HG03432 (cell line): ENCODE measurements at regions not wholly inside any gene's neighbourhood (a gene's known extent, or its start where the extent isn't known, plus 50 kb on each side); places are given as distances from the start of the nearest gene placed in this dataset.
A peak's percentile ranks its signal among the peaks of the same experiment; 100 is the strongest.

Experiments
- ATAC-seq: cut with Tn5 transposase; IDR thresholded peaks from one replicate; pipeline ENCODE4 v1.9.1; 2021; ENCODE audit warnings: mild to moderate bottlenecking, moderate library complexity; ENCODE audit not compliant: unreplicated experiment

DNA sequence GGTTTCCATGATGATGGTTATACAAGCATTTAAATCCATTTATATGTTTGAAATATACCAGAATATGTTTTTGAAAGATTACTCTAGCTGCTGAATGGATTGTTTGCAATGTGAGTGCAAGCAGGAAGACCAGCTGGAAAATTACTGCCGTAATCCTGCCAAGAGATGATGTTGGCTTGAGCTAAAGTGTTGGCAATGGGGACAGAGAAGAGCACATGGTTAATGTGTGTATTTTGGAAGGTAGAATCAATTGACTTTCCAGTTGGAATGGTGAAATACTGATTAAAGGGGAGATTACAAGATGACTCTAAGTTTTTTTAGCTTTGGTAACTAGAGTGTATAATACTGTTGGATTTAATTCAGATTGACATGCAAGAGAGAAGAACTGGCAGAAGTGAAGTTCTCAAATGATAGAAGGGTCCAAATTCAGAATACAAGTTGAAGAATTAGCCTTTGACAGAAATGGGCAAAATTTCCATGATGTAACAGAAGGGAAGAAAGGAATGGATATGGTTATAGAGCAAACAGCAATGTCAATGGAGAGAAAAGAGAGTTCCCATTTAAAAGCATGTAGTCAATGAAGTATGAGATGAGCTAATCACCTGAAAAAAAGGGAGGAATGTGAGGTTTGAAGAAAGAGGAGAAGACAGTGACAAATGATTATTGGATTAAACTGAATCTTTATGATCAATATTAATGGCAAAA, 422.0 kb downstream of the CDC14C start:
- ATAC-seq = no peak

DNA sequence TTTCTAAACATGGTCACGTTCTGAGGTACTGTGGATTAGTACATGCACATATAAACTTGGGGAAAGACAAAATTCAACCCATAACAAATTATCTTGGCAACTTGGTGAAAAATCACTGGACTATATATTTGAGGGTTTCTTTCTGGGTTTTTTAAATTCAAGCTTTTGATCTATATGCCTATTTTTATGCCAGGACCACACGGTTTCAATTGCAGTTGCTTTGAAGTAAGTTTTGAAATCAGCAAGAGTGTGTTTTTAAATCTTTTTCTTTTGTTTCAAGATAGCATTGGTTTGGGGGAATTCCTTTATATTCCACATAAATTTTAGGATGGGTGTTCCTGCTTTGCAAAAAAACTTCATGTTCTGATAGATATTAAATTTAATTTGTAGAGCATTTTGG, 406.4 kb upstream of the VWC2 start:
- no peak for ATAC-seq

DNA sequence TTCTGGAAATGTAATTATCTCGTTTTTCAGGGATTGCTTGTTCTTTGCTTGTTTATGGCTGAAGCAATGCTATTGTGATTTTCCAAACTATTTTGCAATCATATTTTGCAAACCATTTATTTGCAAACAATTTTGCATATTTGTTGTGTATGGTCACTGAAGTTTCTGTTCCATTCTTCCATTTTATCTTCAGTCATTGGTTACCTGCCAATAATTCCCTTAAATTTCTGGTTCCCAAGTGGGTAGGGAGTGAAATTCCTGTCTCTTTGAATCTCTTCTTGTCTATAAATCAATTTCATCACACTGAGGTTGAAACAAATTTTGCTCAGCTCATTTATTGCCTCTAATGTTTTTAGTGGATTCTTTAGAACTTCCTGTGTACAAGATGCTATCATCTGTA, 401.7 kb upstream of the VWC2 start:
- no peak for ATAC-seq

DNA sequence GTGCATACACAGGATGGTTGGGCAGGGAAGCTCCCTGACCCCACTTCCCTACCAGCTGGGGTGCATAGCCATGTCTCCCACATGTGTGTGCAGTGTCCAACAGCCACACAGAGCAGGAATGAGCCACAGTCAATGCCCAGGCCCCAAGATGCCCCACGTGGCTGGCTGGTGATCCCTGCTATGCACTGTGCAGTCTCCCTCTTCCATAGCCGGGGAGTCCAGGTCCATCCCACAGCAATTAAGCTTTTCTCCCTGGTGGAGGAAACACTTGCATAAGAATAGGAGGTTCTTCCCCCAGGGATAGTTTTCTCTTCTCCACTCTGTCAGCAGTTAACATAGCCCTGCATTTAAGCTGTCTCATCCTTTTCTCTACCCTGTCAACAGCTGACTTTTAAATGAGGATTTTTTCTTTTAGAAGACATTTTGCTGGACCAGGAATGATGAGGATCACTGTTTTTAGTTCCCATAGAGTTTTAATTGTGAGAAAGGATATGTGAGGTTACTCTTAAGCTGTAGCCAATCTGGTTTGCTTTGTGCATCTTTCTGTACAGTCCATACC, 396.5 kb upstream of the VWC2 start:
- ATAC-seq = no peak

DNA sequence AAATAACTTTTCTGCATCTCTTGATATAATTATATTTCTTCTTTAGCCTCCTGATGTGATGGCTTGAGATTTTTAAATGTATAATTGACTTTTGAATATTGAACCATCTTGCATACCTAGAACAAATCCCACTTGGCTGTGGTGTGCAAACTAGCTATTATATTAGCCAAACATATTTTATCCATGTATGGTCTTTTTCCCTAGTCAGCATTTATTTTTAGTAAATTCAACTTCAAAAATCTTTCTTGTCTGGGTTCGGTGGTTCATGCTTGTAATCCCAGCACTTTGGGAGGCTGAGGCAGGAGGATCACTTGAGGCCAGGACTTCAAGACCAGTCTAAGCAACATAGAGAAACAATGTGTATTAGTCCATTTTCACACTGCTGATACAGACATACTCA, 386.6 kb upstream of the VWC2 start:
- no peak for ATAC-seq

DNA sequence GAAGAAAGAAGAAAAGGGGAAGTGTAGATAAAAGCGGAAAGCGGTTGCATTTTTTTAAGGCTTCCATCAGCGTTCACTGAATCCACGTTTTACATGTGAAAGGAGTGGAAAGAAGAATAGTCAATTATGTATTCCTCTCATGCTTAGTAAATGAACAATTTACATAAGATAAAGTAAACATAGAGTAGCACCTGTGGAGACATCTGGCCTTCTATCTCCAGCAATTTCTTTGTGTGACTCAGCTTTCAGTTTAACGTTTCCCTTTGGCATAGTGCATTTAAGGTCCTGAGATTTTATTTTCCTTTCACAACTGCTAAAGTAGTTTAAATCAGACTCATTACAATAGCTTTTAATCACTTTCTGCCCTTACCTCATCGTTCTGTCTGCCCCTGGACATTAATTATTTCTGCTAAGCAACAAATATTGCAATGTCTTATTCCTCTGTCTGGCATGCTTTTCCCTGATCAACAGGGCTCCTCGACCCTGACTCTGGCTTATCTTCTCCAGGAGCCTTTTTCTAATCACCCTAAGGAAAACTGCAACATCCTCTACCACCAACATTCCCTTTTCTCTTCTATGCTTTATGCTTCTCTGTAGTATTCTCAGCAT, 383.5 kb upstream of the VWC2 start:
- ATAC-seq = no peak

DNA sequence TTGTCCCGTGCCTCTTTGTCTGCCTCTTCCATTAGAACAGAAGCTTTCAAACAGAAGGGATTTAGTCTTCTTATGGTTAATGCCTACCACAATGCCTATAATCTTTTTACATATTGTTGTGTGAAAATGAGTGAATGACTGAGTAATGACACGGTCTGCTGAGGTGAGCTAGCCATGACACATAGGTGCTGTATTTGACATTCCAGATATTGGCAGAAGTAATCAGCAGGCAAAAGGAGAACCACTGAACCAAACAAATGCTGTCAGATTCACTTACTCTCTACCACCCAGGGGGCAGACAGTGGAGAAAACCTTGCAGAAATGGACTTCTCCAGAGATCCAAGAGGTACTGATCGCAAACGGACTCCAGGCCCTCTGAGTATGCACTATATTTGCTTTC, 377.2 kb upstream of the VWC2 start:
- ATAC-seq = no peak

DNA sequence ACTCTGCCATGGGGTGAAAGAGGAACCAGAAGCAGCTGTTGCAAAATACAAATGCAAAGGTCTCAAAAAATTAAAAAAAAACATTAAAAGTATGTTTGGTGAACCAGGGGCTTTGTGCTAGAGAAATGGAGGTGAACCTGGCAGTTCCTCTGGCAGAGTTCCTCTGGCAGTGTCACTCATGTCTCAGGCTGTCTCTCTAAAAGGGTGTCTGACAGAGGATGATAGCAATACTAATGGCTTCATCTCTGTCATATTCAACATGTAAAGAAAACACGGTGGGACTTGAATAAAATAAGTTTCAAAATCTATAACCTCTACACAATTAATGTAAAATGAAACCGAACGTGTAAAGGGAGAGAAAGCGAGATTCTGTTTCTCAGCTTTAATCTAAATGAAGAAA, 375.7 kb upstream of the VWC2 start:
- no peak for ATAC-seq

DNA sequence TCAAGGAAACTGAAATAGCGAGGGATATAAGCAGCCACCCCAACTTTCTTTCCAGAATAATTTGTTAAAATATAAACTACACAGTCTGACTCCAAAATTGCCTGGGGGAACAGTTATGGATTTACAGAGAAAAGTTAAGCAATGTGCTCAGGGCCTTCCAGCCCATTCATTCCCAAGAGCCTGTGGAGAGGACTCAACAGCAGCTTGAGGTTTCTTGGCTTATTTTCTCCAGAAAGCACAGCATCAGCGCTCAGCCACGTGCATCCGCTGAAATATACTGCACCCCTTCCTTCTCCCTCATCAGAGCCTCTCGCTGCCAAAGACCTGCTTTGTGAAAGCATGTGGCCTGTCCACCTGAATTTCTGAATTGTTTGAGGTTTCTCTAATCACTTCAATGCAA, 375.2 kb upstream of the VWC2 start:
- no peak for ATAC-seq

DNA sequence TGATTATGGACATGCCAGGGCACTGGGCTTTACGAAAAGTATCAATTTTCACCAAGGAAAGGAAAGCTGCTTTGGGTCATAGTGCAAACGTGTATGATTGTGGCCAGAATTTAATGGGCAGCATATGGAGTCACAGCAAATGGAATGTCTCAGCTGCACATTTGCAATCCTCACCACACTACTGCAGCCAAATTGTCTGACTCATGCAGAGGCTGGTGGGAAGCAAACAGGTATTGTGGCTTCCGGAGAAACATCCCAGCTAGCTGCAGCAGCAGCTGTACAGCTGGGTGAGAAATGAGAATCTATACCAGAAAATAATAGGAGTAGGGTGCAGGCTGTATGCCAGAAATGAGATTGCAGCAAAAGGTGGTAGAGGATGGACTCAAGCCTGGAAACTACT, 374.7 kb upstream of the VWC2 start:
- ATAC-seq = peak; percentile 64

DNA sequence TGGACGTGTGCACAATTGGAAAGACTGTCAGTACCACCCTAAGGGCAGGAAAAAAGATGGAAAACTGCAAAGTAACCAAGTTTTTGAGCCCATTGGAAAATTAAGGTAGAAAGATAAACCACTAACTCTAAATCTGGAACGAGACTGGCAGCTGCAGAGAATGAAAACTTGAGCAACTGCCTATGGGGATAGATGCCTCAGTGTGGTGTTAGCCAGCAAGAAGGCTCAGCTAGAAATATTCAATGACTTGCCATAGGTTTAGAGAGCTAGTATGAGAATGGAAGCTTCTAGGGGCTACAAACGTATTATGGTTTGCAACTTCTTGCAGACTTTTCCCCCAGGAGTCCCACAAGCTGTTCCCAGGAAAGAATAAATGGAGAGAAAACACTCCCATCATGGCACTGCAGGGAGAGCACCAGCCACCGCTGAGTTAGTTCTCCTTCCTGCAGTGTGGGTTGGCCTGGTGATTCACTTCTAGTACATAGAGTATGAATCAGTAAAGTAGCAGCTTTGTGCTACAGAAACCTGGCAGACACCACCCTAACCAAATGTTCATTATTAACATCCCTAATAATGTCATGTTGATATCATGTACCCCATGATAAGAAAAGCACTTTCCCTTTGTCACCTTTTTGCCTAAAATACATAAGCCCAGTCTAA, 372.4 kb upstream of the VWC2 start:
- ATAC-seq = no peak

DNA sequence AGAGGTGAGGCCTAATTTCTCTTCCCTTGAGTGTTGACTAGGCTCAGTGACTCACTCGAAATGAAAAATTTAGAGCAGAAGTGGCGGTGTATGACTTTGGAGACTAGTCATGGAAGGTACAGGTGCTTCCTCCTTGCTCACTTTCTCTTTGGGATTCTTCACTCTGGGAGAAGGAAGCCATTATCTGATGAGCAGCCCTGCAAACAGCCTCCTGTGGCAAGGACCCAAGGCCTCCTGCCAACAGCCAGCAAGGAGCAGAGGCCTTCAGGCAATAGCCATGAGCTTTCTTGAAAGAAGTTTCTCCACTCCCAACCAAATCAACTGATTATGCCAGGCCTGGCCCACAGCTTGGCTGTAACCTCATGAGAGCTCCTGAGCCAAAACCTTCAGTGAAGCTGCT, 369.6 kb upstream of the VWC2 start:
- no peak for ATAC-seq

DNA sequence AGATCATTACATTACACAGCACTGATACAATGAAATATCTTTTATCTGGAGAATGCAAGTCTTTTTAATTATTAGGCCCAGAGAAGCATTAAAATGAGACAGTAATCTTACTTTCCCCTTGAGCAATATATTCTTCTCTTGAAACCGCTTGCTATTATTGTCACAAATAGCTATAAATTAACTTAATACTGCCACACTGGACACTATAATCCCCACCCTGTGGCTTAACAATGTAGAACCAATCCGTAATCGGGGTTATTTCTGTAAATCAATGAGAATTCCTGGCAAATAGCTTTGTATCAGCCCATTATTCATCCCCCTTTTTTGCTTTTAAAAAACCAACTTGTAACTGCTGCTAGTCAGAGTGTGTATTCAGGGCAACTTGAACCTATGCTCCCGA, 366.2 kb upstream of the VWC2 start:
- ATAC-seq = no peak

DNA sequence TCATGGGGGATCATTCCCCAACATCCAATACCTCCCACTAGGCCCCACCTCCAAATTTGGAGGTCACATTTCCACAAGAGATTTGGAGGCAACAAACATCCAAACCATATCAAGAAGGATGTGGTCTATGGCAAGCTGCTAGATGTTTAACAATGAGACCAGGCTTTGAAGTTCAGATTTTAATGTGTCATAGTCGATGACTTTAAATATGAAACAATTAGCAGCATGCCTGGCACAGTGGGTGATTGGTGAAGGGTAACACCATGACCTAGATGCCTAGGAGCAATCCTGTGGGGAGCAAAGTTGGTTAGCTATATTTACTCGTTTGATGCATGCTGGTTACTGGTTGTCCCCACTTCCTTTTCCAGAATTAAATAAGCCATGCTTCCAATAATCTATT, 356.4 kb upstream of the VWC2 start:
- ATAC-seq = no peak

DNA sequence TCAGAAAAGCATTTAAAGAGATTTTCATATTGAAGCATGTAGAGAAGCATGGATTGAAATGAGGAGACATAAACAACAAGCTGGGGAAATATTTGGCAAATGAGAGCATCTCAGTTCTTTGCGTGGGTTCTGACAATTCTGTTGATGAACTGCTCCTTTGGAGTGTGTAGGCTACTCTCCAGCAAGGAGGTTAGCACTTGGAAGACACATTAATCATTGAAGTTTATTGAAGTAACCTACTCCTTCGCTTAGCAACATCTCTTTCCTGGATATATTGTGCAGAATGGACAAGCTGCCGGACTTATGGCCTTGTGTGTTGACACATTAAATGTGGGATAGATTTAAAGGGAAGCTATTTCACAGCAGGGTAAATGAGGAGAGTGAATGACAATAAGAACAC, 354.5 kb upstream of the VWC2 start:
- no peak for ATAC-seq

DNA sequence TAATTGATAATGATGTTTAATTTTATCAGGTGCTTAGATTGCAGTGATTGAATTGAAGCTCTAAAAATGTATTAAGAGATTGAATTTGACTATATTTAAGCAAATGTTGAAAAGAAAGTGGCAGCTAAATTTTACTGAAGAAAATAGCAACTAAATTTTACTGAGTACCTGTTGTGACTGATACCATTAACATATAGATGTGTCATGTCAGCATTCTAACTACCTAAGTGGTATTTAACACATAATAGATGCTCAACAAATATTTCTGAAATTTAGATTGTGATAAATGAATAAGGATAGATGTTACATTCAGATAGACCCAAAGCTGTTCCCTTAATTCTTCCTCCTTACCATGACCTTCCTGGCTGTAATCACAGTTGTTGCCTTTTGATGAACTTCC, 350.9 kb upstream of the VWC2 start:
- no peak for ATAC-seq

DNA sequence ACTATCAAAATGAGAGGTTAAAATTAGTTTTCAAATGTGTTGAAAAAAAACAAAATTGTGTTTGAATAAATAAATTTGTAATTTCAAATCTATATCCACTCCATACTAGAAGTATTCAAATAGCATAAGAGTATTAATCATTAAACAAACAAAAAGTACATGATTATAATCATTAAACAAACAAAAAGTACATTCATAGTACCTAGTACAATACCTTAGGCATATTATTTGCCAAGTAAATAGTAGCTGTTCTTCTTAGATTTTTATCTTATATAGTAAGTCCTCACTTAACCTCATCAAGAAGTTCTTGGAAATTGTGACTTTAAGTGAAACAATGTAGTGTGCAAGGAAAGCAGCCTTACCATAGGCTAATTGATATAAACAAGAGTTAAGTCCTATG, 349.3 kb upstream of the VWC2 start:
- no peak for ATAC-seq

DNA sequence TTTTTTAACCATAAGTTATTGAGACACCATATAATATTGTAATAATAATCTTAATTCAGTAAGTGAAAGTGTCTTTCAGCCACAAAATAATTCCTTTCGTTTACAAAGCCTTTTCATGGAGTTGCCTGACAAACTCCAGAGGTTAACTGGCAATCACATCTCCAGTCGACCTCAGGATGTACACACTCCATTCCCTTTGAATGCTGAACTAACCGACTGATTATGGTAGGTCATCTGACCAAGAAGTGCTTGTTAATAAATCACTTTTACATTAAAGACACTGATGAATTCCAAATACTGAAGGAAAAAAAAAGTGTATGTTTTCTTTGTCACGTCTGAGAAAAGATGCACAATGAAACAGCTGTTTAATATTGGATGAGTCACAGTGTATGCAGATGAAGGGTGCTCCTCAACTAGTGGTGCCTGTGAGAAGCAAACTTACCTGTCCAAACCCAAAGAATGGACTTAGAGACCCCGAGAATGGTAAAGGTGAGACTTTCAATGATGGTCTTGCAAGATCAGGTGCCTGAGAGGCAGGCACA, 348.1 kb upstream of the VWC2 start:
- ATAC-seq = no peak

DNA sequence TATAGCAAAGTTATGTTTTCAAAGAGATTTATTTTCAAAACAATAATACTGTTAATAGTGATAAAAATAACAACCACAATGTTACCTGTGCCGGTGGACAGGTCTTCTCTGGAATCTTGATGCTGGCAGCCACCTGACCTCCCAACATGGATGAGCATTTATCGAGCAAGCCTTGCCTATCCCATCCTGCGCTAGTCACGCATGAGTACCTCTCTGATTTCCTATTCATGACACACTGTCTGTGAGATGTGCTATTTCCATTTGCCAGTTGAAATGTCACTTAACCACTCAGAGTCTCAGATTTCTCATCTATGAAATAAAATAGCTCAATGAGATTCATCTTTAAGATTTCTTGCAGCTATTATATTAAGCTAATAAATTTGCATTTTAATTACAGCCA, 341.2 kb upstream of the VWC2 start:
- ATAC-seq = no peak

DNA sequence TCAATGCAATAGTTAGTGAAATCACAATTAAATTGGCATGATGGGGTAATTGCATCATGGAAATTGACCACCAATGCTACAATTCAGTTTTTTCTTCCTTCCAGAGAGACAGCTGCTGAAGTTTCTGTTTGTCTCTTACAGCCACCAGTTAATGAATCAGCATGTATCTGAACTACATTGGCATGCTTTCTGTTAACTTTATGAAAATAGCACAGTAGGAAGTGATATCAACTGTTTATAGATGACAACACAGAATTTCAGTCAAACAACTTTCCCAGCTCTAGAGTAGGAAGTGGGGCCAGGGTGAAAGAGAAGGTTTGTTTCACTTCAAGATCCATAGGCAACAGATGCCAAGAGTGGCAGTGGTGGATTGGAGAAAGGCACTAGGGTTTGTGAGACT, 339.6 kb upstream of the VWC2 start:
- no peak for ATAC-seq

DNA sequence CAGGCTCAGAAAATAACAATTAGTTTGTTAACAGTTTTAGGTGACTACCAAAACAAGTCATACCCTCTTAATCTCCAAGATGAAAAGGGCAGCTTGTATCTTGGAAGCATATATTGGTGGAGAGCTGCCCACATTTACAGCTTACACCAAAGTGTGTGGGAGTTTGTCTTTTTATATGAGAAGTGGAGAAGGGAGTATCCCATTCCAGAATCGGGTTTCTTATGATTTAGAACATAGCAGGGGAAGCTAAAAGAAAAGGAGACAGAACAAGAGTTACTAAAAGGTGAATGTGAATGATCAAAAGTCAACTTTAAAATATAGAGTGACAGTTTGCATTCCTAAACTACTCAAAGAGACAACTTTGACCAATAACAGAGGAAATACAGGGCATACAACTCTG, 338.6 kb upstream of the VWC2 start:
- ATAC-seq = no peak

DNA sequence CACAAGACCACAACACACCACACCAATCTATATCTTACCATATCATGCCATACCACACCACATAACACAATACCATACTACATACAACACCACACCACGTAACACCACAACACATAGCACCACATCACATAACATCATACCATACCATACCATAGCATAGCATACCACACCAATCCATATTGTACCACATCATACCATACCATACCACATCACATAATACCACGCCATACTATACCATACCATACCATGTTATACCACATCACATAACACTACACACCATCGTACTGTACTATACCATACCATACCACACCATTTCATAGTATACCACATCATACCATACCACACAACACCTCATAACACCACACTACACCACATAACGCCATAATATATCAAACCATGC, 335.2 kb upstream of the VWC2 start:
- no peak for ATAC-seq
